ENCODE measurements at regions not wholly inside any gene's neighbourhood (a gene's known extent, or its start where the extent isn't known, plus 50 kb on each side); places are given as distances from the start of the nearest gene placed in this dataset.

DNA sequence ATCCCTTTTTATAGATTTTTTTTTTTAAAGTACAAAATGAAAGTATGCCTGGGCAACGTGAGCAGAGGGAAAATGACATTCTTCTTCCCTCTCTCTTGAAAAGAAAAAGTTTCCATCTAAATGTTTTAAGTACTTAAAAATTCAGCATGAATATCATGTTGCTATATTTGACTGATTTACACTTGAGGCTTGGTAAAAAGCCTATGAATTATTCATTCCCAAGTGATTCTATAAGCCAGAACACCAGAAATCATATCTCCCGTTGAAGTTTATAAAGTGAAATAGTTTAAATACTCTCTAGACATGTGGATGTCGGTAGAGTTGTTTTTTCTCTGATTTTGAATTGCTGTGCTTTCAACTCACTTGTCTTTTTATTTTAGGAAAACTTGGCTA, 276.2 kb upstream of the RARB start:
- no peaks in the 10 kb centered on the region for H3K27me3 ChIP-seq
- no peaks in the 10 kb centered on the region for H3K9me3 ChIP-seq
- no peaks in the 10 kb centered on the region for H3K36me3 ChIP-seq (ENCODE audit: low read depth, missing control alignments)
- DNase-seq, result no peak
- H3K4me1 ChIP-seq, result no peaks in the 10 kb centered on the region
- no peak overlapping the region for H3K4me3 ChIP-seq
- no peak for TF ChIP-seq POLR2A (IDR thresholded peaks at IDR 0.05)
- TF ChIP-seq CTCF (IDR thresholded peaks at IDR 0.05), result no peak
- 44 to 45% methylated on average over 3 of the region's 3 CpGs for WGBS, 2 donors
- H3K27ac ChIP-seq, result no peak overlapping the region
- intact Hi-C loops (cut with DNase I; ENCODE audit: low total_unique reads), result no loop called here

GRCh38 chr3:25153136-25153535, 274.9 kb upstream of the RARB start:
- no peaks in the 10 kb centered on the region for H3K27me3 ChIP-seq
- no peak for TF ChIP-seq POLR2A (IDR thresholded peaks at IDR 0.05)
- no peak for TF ChIP-seq CTCF (IDR thresholded peaks at IDR 0.05)
- DNase-seq, result no peak
- H3K36me3 ChIP-seq (ENCODE audit: low read depth, missing control alignments), result no peaks in the 10 kb centered on the region
- no peaks in the 10 kb centered on the region for H3K4me1 ChIP-seq
- no peak overlapping the region for H3K27ac ChIP-seq
- WGBS, 2 donors, result 84% methylated on average over 9 of the region's 9 CpGs
- H3K9me3 ChIP-seq, result no peaks in the 10 kb centered on the region
- intact Hi-C loops (cut with DNase I; ENCODE audit: low total_unique reads), result no loop called here
- no peak overlapping the region for H3K4me3 ChIP-seq

GRCh38 chr3:25153561-25153960, 274.5 kb upstream of the RARB start:
- Histone ChIP-seq H3K27me3 (no peaks in the 10 kb centered on the region), H3K4me1 (no peaks in the 10 kb centered on the region), H3K9me3 (no peaks in the 10 kb centered on the region), H3K27ac (no peak overlapping the region), H3K36me3 (ENCODE audit: low read depth, missing control alignments) (no peaks in the 10 kb centered on the region), H3K4me3 (no peak overlapping the region)
- TF ChIP-seq POLR2A (IDR thresholded peaks at IDR 0.05) (no peak), CTCF (IDR thresholded peaks at IDR 0.05) (no peak)
- no peak for DNase-seq
- WGBS, 2 donors, result 96% methylated on average over 1 of the region's 1 CpG
- intact Hi-C loops (cut with DNase I; ENCODE audit: low total_unique reads), result no loop called here

GRCh38 chr3:25155652-25156471, 272.2 kb upstream of the RARB start:
- TF ChIP-seq POLR2A (IDR thresholded peaks at IDR 0.05) (no peak), CTCF (IDR thresholded peaks at IDR 0.05) (no peak)
- Histone ChIP-seq H3K27ac (no peak overlapping the region), H3K36me3 (ENCODE audit: low read depth, missing control alignments) (no peaks in the 10 kb centered on the region), H3K4me1 (no peaks in the 10 kb centered on the region), H3K4me3 (no peak overlapping the region), H3K27me3 (no peaks in the 10 kb centered on the region), H3K9me3 (no peaks in the 10 kb centered on the region)
- intact Hi-C loops (cut with DNase I; ENCODE audit: low total_unique reads), result no loop called here
- DNase-seq, result no peak
- 50 to 61% methylated on average over 4 of the region's 4 CpGs for WGBS, 2 donors

- no peak for DNase-seq
- WGBS, 2 donors, result 48 to 51% methylated on average over 5 of the region's 5 CpGs
- H3K27ac ChIP-seq, result no peak overlapping the region
These were observed 271.4 kb upstream of the RARB start for GRCh38 chr3:25156626-25157025.

More at GRCh38 chr3:25156626-25157025, 271.4 kb upstream of the RARB start:
- H3K27me3 ChIP-seq, result no peaks in the 10 kb centered on the region
- intact Hi-C loops (cut with DNase I; ENCODE audit: low total_unique reads), result no loop called here
- H3K9me3 ChIP-seq, result no peaks in the 10 kb centered on the region
- H3K4me1 ChIP-seq, result no peaks in the 10 kb centered on the region
- H3K4me3 ChIP-seq, result no peak overlapping the region
- H3K36me3 ChIP-seq (ENCODE audit: low read depth, missing control alignments), result no peaks in the 10 kb centered on the region
- TF ChIP-seq POLR2A (IDR thresholded peaks at IDR 0.05), result no peak

All from testis (tissue), 2 donors.